OCI-LY1 (cell line): ENCODE measurements at regions not wholly inside any gene's neighbourhood (a gene's known extent, or its start where the extent isn't known, plus 50 kb on each side); places are given as distances from the start of the nearest gene placed in this dataset.

Experiments
- H2AFZ ChIP-seq: fragments of 200-600 bp; sonication (generic), shearing (Covaris generic); 2 replicates; pipeline ENCODE4 v1.6.0; 2014; ENCODE audit warnings: antibody characterized with exemption, mild to moderate bottlenecking, low read length
- H3F3A ChIP-seq: fragments of 200-600 bp; sonication (generic), shearing (Covaris generic); 2 replicates; pipeline ENCODE4 v1.6.0; 2014; ENCODE audit warnings: mild to moderate bottlenecking, antibody characterized with exemption, low read length, moderate library complexity; ENCODE audit not compliant: insufficient read depth
- H3K27ac ChIP-seq: fragments of 200-600 bp; sonication (generic); 2 replicates; pipeline ENCODE4 v1.5.1; 2014; ENCODE audit warnings: low read length, mixed run types, mild to moderate bottlenecking, low read depth; ENCODE audit not compliant: poor library complexity, severe bottlenecking
- H3K27me3 ChIP-seq: fragments of 200-600 bp; sonication (generic); 2 replicates; pipeline ENCODE4 v1.6.0; 2014; ENCODE audit warnings: antibody characterized with exemption, mild to moderate bottlenecking, low read length, moderate library complexity; ENCODE audit not compliant: insufficient read depth
- H3K36me3 ChIP-seq: fragments of 200-600 bp; sonication (generic); 2 replicates; pipeline ENCODE4 v1.6.1; 2014; ENCODE audit warnings: mild to moderate bottlenecking, antibody characterized with exemption, low read length, moderate library complexity, mixed read lengths; ENCODE audit not compliant: insufficient read depth
- H3K4me1 ChIP-seq: fragments of 200-600 bp; sonication (generic); 2 replicates; pipeline ENCODE4 v1.5.1; 2014; ENCODE audit warnings: mild to moderate bottlenecking, low read length, moderate library complexity; ENCODE audit not compliant: insufficient read depth, severe bottlenecking
- H3K4me2 ChIP-seq: fragments of 200-600 bp; sonication (generic), shearing (Covaris generic); 2 replicates; pipeline ENCODE4 v1.6.1; 2014; ENCODE audit warnings: low read length
- H3K4me3 ChIP-seq: fragments of 200-600 bp; sonication (generic); 2 replicates; pipeline ENCODE4 v1.5.1; 2014; ENCODE audit warnings: low read length, low read depth, mild to moderate bottlenecking, mixed read lengths; ENCODE audit not compliant: poor library complexity, severe bottlenecking
- H3K79me2 ChIP-seq: fragments of 200-600 bp; shearing (Covaris generic); 2 replicates; pipeline ENCODE4 v1.6.1; 2016; ENCODE audit warnings: mixed run types, low read length, mixed read lengths; ENCODE audit not compliant: insufficient read depth
- H3K9ac ChIP-seq: fragments of 200-600 bp; sonication (generic), shearing (Covaris generic); 2 replicates; pipeline ENCODE4 v1.6.1; 2014; ENCODE audit warnings: mild to moderate bottlenecking, low read length, mixed read lengths
- H3K9me2 ChIP-seq: fragments of 200-600 bp; sonication (generic), shearing (Covaris generic); 2 replicates; pipeline ENCODE4 v1.6.1; 2014; ENCODE audit warnings: low read depth, mild to moderate bottlenecking, low read length, mixed read lengths
- H3K9me3 ChIP-seq: fragments of 200-600 bp; shearing (Covaris generic); 2 replicates; pipeline ENCODE4 v1.6.1; 2014; ENCODE audit warnings: low read length, mixed read lengths
- H4K20me1 ChIP-seq: fragments of 200-600 bp; sonication (generic), shearing (Covaris generic); 2 replicates; pipeline ENCODE4 v1.6.0; 2016; ENCODE audit warnings: mild to moderate bottlenecking, low read length; ENCODE audit not compliant: insufficient read depth
- EZH2 ChIP-seq: fragments of 200-600 bp; sonication (generic), shearing (Covaris generic); IDR thresholded peaks from 2 replicates; pipeline ENCODE4 v1.8.0; 2017; ENCODE audit warnings: borderline replicate concordance, mixed run types, mild to moderate bottlenecking, antibody characterized with exemption, low read length, moderate library complexity, mixed read lengths
- TF ChIP-seq, protein P1 (sequence below): fragments of 200-600 bp; sonication (generic), shearing (Covaris generic); IDR thresholded peaks from 2 replicates; pipeline ENCODE4 v1.5.1; 2017; ENCODE audit warnings: mild to moderate bottlenecking, antibody characterized with exemption, low read length, moderate library complexity, mixed read lengths

DNA sequence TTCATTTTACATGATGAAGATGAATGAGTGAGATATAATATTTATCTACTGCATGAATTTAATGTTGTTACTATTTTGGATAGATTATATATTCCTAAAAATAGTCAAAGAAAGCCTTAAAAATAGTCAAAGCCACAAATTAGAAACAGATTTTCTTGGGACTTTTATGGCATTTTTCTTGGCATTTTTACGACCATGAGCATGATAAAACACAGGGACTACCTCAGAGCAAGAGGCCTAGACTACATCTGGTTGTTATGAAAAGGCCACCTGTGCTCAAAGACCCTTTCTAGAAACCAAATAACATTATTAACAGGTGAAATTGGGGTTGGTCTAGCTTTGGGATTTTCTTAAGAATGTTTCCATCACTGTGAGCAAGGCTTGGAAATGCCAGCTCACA, 281.0 kb downstream of the OXSM start:
- Histone ChIP-seq H3K36me3 (no peaks in the 10 kb centered on the region), H3K9me3 (no peaks in the 10 kb centered on the region), H3K4me1 (no peaks in the 10 kb centered on the region), H3K4me3 (no peak overlapping the region), H4K20me1 (no peaks in the 10 kb centered on the region), H3F3A (no peaks in the 10 kb centered on the region), H2AFZ (no peak overlapping the region), H3K79me2 (no peaks in the 10 kb centered on the region), H3K27me3 (no peaks in the 10 kb centered on the region), H3K9me2 (no peaks in the 10 kb centered on the region), H3K27ac (no peak overlapping the region), H3K4me2 (no peak overlapping the region), H3K9ac (no peak overlapping the region)
- TF ChIP-seq, protein P1, sequence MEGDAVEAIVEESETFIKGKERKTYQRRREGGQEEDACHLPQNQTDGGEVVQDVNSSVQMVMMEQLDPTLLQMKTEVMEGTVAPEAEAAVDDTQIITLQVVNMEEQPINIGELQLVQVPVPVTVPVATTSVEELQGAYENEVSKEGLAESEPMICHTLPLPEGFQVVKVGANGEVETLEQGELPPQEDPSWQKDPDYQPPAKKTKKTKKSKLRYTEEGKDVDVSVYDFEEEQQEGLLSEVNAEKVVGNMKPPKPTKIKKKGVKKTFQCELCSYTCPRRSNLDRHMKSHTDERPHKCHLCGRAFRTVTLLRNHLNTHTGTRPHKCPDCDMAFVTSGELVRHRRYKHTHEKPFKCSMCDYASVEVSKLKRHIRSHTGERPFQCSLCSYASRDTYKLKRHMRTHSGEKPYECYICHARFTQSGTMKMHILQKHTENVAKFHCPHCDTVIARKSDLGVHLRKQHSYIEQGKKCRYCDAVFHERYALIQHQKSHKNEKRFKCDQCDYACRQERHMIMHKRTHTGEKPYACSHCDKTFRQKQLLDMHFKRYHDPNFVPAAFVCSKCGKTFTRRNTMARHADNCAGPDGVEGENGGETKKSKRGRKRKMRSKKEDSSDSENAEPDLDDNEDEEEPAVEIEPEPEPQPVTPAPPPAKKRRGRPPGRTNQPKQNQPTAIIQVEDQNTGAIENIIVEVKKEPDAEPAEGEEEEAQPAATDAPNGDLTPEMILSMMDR = no peak
- no peak for TF ChIP-seq EZH2

DNA sequence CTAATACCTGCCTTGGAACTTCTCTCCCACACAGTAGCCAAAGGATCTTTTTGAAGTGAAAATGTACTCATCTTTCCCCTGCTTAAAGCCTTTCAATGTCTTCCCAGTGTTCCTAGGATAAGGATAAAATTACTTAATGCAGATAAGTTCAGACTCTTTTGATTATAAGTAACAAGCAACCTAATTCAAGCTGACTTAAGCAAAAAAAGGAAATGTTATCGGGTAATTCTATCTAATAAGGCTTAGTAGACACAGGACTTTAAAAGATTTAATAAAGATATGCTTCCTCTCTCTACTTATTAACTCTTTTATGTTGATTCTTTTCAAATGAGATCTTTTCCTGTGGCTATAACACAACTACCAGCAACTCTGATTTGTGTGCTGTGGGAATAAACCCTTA, 284.2 kb downstream of the OXSM start:
- Histone ChIP-seq H3K9me2 (no peaks in the 10 kb centered on the region), H3K79me2 (no peaks in the 10 kb centered on the region), H3F3A (no peaks in the 10 kb centered on the region), H3K9me3 (no peaks in the 10 kb centered on the region), H3K4me2 (no peak overlapping the region), H2AFZ (no peak overlapping the region), H3K4me1 (no peaks in the 10 kb centered on the region), H3K4me3 (no peak overlapping the region), H3K9ac (no peak overlapping the region), H3K27me3 (no peaks in the 10 kb centered on the region), H4K20me1 (no peaks in the 10 kb centered on the region), H3K27ac (no peak overlapping the region), H3K36me3 (no peaks in the 10 kb centered on the region)
- TF ChIP-seq, protein P1 = no peak
- TF ChIP-seq EZH2 = no peak

DNA sequence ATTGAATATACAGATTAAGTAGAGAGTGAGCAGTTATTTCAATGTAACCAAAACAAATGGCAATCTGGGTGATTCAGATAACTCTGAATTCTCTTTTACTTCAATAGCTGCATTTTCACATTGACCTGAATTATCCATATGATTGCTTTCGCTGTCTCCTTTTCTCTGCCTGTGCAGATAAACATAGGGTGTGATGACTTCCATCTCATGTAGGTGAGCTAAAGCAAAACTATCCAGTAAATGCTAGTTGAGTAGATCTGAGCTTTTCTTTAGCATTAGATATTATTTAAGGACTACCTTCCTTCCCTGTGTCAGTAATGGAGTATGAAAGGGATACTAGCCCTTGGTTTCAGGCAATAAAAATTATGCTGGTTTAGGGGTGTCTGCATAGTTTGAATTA, 288.6 kb downstream of the OXSM start:
- H3K4me1 ChIP-seq = no peaks in the 10 kb centered on the region
- no peak overlapping the region for H3K4me3 ChIP-seq
- H3K79me2 ChIP-seq = no peaks in the 10 kb centered on the region
- H3K27me3 ChIP-seq = no peaks in the 10 kb centered on the region
- no peaks in the 10 kb centered on the region for H3K9me2 ChIP-seq
- H3F3A ChIP-seq = no peaks in the 10 kb centered on the region
- H3K4me2 ChIP-seq = no peak overlapping the region
- no peak overlapping the region for H2AFZ ChIP-seq
- no peaks in the 10 kb centered on the region for H3K36me3 ChIP-seq
- TF ChIP-seq, protein P1 = no peak
- TF ChIP-seq EZH2 = no peak
- H3K9ac ChIP-seq = no peak overlapping the region
- no peaks in the 10 kb centered on the region for H4K20me1 ChIP-seq
- no peak overlapping the region for H3K27ac ChIP-seq
- no peaks in the 10 kb centered on the region for H3K9me3 ChIP-seq
